ENCODE measurements at regions not wholly inside any gene's neighbourhood (a gene's known extent, or its start where the extent isn't known, plus 50 kb on each side); places are given as distances from the start of the nearest gene placed in this dataset.

GRCh38 chrX:134313418-134313817, 59.7 kb upstream of the PHF6 start:
- TF ChIP-seq CTCF (IDR thresholded peaks at IDR 0.05 in 2 of 3, conservative IDR thresholded peaks at IDR 0.05 in 1 of 3; ENCODE audit: borderline replicate concordance in 1 of 3, insufficient read depth in 1 of 3, low read depth in 2 of 3, low read length in 2 of 3) (no peak), EZH2phosphoT487 (IDR thresholded peaks at IDR 0.05; ENCODE audit: borderline replicate concordance) (no peak), RAD21 (IDR thresholded peaks at IDR 0.05; ENCODE audit: low read depth) (no peak), ATF3 (IDR thresholded peaks at IDR 0.05) (no peak), POLR2A (IDR thresholded peaks at IDR 0.05; ENCODE audit: borderline replicate concordance, extremely low read depth, insufficient read depth, insufficient read length) (no peak), EZH2 (IDR thresholded peaks at IDR 0.05) (no peak), TCF7L2 (IDR thresholded peaks at IDR 0.05; ENCODE audit: borderline replicate concordance, extremely low read depth, insufficient read depth, insufficient read length) (no peak), MAX (IDR thresholded peaks at IDR 0.05) (no peak), SRF (IDR thresholded peaks at IDR 0.05; ENCODE audit: low read depth) (no peak), CEBPB (IDR thresholded peaks at IDR 0.05; ENCODE audit: low read depth) (no peak)

Data from HCT116 (cell line).